HUES48 (cell line): ENCODE measurements at regions not wholly inside any gene's neighbourhood (a gene's known extent, or its start where the extent isn't known, plus 50 kb on each side); places are given as distances from the start of the nearest gene placed in this dataset.

Source experiments
- H3K27ac ChIP-seq: one replicate; pipeline ENCODE4 v1.7.0; 2013; ENCODE audit warnings: low read depth, low read length, inconsistent platforms
- H3K27me3 ChIP-seq: 2 replicates; pipeline ENCODE4 v1.6.1; 2013; ENCODE audit warnings: mild to moderate bottlenecking, low read length; ENCODE audit not compliant: control insufficient read depth, insufficient read depth
- H3K36me3 ChIP-seq: 2 replicates; pipeline ENCODE4 v1.6.1; 2013; ENCODE audit warnings: low read length; ENCODE audit not compliant: control insufficient read depth, insufficient read depth
- H3K4me1 ChIP-seq: 2 replicates; pipeline ENCODE4 v1.6.1; 2013; ENCODE audit warnings: mild to moderate bottlenecking, low read length; ENCODE audit not compliant: control insufficient read depth, insufficient read depth
- H3K4me3 ChIP-seq: 2 replicates; pipeline ENCODE4 v1.5.1; 2013; ENCODE audit warnings: mild to moderate bottlenecking, low read depth, low read length
- H3K9ac ChIP-seq: 2 replicates; pipeline ENCODE4 v1.6.1; 2013; ENCODE audit warnings: mild to moderate bottlenecking, low read depth, low read length, moderate library complexity
- H3K9me3 ChIP-seq: 2 replicates; pipeline ENCODE4 v1.6.1; 2013; ENCODE audit warnings: low read length; ENCODE audit not compliant: control insufficient read depth, insufficient read depth

DNA sequence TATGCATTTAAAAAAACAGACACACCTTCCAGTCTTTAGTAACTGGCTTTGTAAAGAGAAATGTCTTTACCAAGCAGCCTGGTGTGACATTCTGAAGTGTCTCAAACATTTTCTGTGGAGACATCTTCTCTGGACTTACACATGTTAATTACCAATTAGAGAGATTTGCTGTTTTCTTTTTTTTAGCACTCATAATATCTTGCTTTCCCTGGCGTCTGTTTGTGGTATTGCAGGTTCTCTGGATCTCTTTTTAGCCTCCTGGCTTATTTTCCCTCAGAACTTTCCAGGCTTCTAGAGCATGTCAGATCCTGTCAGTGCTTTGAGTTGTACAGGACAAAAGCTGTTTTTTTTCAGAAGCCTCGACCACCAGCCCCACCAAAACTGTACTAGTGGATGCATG lies 92.5 kb downstream of the MSX2 start:
- H3K4me3 ChIP-seq = no peak overlapping the region
- no peak overlapping the region for H3K27ac ChIP-seq
- H3K9ac ChIP-seq = no peak overlapping the region
- H3K27me3 ChIP-seq = no peaks in the 10 kb centered on the region
- no peaks in the 10 kb centered on the region for H3K4me1 ChIP-seq
- H3K9me3 ChIP-seq = no peaks in the 10 kb centered on the region
- H3K36me3 ChIP-seq = no peaks in the 10 kb centered on the region

DNA sequence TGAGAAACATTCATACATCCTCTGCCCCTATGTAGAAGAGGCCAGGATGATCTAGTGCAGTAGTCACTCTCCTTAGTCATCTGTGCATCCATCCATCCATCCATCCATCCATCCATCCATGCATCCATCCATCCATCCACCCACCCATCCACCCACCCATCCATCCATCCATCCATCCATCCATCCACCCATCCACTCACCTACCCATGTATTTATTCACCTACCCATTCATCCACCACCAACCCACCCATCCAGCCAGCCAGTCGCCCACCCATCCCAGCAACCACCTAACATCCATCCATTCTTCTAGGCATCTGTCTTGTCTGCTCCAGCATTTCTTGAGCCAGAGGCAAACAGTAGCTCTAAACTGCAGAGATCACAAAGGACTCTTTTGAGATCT lies 87.1 kb downstream of the MSX2 start:
- H3K36me3 ChIP-seq = no peaks in the 10 kb centered on the region
- H3K4me3 ChIP-seq = no peak overlapping the region
- H3K27me3 ChIP-seq = no peaks in the 10 kb centered on the region
- H3K27ac ChIP-seq = no peak overlapping the region
- no peaks in the 10 kb centered on the region for H3K4me1 ChIP-seq
- H3K9me3 ChIP-seq = no peaks in the 10 kb centered on the region
- no peak overlapping the region for H3K9ac ChIP-seq

DNA sequence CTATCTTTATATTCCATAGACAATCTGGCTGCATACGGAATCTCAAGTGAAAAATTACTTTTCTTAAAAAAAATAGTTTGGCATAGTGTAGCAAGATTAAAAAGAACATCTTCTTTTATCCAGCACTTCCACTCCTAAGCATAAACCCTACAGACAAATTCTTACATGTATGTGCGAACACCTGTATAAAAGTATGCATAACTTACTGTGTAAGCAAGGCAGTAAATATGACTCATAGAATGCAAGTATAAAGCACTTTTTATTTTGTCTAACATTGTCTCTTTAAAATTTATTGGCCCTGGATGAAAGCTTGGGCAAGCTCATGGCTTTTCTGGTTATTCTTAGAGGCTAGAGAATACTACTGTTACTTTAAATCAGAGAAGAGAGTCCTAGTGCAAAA lies 86.4 kb downstream of the MSX2 start:
- Histone ChIP-seq H3K27me3 (no peaks in the 10 kb centered on the region), H3K27ac (no peak overlapping the region), H3K36me3 (no peaks in the 10 kb centered on the region), H3K4me1 (no peaks in the 10 kb centered on the region), H3K9me3 (no peaks in the 10 kb centered on the region), H3K9ac (no peak overlapping the region), H3K4me3 (no peak overlapping the region)

DNA sequence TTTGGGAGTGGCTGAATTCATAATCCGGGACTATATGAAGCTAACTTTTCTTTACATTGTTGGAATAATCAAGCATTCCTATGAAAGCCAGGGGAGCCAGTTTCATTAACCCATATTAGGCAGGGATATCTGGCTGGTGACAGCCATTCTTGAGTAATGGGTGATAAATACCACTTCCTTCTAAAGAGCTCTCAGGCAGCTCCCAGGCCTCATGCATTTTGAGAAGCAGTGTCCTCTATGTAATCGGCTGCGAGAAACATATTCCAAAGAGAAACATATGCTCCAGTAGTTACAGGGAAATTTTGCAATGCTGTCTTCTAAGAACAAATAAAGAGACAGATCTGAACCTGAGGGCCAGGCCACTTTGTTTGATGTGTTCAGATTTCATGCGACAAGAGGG lies 83.1 kb downstream of the MSX2 start:
- no peaks in the 10 kb centered on the region for H3K4me1 ChIP-seq
- no peak overlapping the region for H3K4me3 ChIP-seq
- no peak overlapping the region for H3K27ac ChIP-seq
- no peak overlapping the region for H3K9ac ChIP-seq
- H3K9me3 ChIP-seq = no peaks in the 10 kb centered on the region
- no peaks in the 10 kb centered on the region for H3K36me3 ChIP-seq
- H3K27me3 ChIP-seq = no peaks in the 10 kb centered on the region

DNA sequence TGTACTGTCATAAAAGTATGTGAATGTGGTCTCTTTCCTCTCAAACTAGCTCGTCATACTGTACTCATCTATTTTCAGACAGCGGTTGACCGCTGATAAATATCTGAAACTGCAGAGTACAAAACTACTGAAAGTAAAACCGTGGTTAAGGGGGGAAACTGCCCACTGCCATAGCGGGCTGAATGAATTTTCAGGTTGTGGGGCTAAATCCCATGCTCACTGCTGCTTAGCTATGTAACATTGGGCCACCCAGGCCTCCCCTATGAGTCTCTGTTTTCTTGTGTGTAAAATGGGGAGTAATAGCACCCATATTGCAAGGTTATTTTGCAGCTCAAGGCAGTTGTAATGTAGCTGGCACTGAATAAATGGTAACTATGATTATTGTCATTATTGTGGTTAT lies 82.3 kb downstream of the MSX2 start:
- Histone ChIP-seq H3K27me3 (no peaks in the 10 kb centered on the region), H3K9me3 (no peaks in the 10 kb centered on the region), H3K36me3 (no peaks in the 10 kb centered on the region), H3K4me1 (no peaks in the 10 kb centered on the region), H3K27ac (no peak overlapping the region), H3K4me3 (no peak overlapping the region), H3K9ac (no peak overlapping the region)

DNA sequence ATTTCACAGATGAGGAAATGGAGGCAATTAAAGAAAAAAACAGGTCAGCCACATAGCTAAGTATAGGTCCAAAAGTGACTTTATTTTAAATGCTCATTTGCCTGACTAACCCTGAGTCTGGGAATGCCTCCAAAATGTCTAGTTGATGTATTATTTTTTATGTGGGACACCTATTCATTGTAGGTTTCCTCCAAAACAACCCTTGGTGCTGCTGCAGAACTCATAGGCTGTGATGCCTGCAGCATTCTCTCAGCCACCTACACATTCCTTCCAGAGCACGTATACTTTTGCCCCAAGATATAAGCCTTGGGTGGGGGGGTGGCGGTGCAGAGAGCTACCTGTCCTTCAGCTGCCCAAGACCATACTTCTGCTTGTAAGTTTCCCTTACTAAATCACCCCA lies 77.4 kb downstream of the MSX2 start:
- H3K9ac ChIP-seq = no peak overlapping the region
- no peaks in the 10 kb centered on the region for H3K4me1 ChIP-seq
- H3K36me3 ChIP-seq = no peaks in the 10 kb centered on the region
- H3K27me3 ChIP-seq = no peaks in the 10 kb centered on the region
- no peak overlapping the region for H3K4me3 ChIP-seq
- H3K9me3 ChIP-seq = no peaks in the 10 kb centered on the region
- no peak overlapping the region for H3K27ac ChIP-seq

DNA sequence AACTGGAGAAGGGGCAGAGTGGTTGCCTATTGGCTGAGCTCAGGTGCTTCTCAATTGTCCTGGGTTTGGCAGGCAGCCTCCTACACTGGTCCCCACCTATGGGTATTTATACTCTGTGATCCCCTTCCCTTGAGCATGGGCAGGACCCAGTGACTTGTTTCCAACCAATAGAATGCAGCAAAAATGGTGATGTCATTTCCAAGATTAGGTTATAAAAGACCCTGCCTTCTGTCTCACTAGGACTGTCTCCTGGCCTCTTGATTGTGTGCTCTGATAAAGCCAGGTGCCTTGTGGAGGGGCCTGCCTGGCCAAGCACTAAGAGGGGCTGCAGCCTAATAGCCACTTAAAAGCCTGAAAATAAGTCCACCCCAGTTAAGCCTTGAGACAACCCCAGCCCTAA lies 76.1 kb downstream of the MSX2 start:
- no peaks in the 10 kb centered on the region for H3K4me1 ChIP-seq
- no peak overlapping the region for H3K9ac ChIP-seq
- H3K27me3 ChIP-seq = no peaks in the 10 kb centered on the region
- no peaks in the 10 kb centered on the region for H3K9me3 ChIP-seq
- no peaks in the 10 kb centered on the region for H3K36me3 ChIP-seq
- no peak overlapping the region for H3K27ac ChIP-seq
- H3K4me3 ChIP-seq = no peak overlapping the region

DNA sequence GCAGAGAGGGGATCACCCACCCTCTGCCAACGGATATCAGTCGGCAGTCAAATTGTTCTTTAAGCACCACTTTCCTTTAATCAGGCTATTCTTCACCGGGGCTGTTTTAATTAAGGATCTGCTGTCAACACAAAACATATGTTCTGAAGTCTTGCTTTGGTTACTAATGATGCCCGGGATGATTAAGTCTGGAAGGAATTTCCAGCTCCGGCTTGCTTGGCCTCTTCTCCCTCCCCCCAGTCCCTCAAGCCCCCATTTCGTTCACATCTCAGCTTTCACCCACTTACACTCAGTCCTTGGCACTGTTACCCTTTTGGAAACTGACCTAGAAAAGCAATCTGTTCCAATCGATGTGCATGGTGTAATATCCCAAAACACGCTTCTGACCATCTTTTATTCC lies 74.7 kb downstream of the MSX2 start:
- Histone ChIP-seq H3K4me3 (no peak overlapping the region), H3K9ac (no peak overlapping the region), H3K27ac (no peak overlapping the region), H3K9me3 (no peaks in the 10 kb centered on the region), H3K36me3 (no peaks in the 10 kb centered on the region), H3K4me1 (peaks cover 10% of the 10 kb centered on the region), H3K27me3 (peaks cover 5% of the 10 kb centered on the region; the same call in 1 of the 2 replicates)

DNA sequence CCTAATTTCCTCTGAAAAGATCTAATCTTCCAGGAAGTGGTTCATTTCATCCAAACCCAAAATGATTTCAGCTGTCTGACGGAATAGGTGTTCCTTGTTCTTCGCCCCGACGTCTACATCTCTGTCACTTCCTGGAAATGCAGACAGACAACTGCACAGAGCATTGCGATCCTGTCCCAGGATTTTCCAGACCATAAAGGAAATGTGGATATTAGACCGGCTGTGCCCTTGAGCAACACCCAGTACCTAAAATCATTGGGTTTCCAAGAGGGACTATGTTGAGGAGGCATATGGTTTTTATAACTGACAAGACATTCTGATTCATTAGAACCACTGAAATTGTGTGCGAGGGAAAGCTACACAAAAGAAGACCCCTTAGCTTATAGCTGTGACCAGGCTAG lies 74.2 kb downstream of the MSX2 start:
- Histone ChIP-seq H3K4me1 (peaks cover 14% of the 10 kb centered on the region), H3K36me3 (no peaks in the 10 kb centered on the region), H3K4me3 (no peak overlapping the region), H3K27ac (no peak overlapping the region), H3K9ac (no peak overlapping the region), H3K9me3 (no peaks in the 10 kb centered on the region), H3K27me3 (peaks cover 7% of the 10 kb centered on the region; the same call in 1 of the 2 replicates)

DNA sequence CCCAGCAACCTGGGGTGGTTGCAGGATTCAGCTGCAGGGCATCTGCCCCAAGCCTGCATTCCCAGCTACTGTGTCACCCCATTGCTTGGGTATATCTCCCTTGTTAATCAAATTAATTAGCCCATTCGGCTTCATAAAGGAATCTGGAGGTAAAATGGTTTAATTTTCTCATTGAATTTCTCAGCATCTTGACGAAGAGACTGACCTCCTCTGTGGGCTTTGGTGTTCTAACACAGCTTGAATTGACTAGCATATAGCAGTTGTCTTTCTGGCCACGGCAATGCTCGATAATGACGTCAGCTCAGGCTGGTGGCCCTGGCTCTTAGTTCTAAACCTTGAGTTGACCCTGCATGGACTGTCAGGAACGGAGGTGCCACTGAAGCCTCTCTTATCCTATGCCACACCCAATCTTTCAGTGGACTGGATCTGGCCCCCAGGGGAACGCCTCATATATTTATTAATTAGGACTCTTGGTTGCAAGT lies 72.4 kb downstream of the MSX2 start:
- Histone ChIP-seq H3K9ac (no peak overlapping the region), H3K9me3 (no peaks in the 10 kb centered on the region), H3K27me3 (peaks cover 17% of the 10 kb centered on the region), H3K36me3 (no peaks in the 10 kb centered on the region), H3K4me3 (no peak overlapping the region), H3K27ac (no peak overlapping the region), H3K4me1 (peaks cover 14% of the 10 kb centered on the region)

DNA sequence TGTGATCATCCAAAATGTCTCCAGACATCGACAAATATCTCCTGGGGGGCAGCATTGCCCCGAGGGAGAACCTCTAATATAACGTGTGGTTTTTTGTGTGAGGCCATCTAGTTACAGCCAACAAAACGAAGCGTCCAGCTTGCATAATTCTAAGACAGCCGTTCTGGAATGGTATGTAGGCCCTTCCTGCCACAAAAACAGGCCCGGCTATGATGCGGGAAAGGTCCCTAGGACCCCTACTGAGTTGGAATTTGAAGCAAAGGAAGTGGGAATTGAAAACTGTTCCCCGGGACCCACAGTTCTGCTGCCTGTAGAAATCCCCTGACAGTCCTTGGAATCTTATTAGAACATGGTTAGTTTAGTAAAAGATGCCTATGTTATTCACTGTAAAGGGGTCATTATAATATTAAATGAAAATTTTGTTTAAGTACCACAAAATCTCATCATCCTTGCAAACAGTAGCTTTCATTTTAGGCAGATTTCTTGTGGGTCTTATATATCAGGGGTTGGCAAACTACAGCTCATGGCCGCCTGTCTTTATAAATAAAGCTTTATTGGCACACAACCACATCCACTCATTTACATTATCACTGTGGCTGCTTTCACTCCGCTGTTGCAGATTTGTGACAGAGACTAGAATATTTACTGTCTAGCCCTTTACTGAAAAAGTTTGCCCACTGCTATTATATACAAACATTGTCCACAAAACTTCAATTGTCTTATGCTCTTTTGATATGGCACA lies 70.7 kb downstream of the MSX2 start:
- peak overlapping the region; percentile 33 for H3K27ac ChIP-seq
- H3K4me3 ChIP-seq = no peak overlapping the region
- peaks cover 14% of the 10 kb centered on the region for H3K4me1 ChIP-seq
- H3K36me3 ChIP-seq = no peaks in the 10 kb centered on the region
- H3K9me3 ChIP-seq = no peaks in the 10 kb centered on the region
- no peak overlapping the region for H3K9ac ChIP-seq
- H3K27me3 ChIP-seq = peaks cover 17% of the 10 kb centered on the region
